ENCODE measurements at regions not wholly inside any gene's neighbourhood (a gene's known extent, or its start where the extent isn't known, plus 50 kb on each side); places are given as distances from the start of the nearest gene placed in this dataset.

GRCh38 chr11:127424661-127425060 lies 424.1 kb upstream of the KIRREL3 start:
- H3K4me3 ChIP-seq (ENCODE audit: low read depth, low read length): no peak overlapping the region
- TF ChIP-seq CTCF (IDR thresholded peaks at IDR 0.05; ENCODE audit: low read depth, low read length): no peak

- TF ChIP-seq CTCF (IDR thresholded peaks at IDR 0.05; ENCODE audit: low read depth, low read length): no peak
- no peak overlapping the region for H3K4me3 ChIP-seq (ENCODE audit: low read depth, low read length)
Measured at GRCh38 chr11:127420139-127420538, 419.6 kb upstream of the KIRREL3 start.

GRCh38 chr11:127412722-127413380 lies 412.3 kb upstream of the KIRREL3 start:
- no peak overlapping the region for H3K4me3 ChIP-seq (ENCODE audit: low read depth, low read length)
- no peak for TF ChIP-seq CTCF (IDR thresholded peaks at IDR 0.05; ENCODE audit: low read depth, low read length)

- no peak for TF ChIP-seq CTCF (IDR thresholded peaks at IDR 0.05; ENCODE audit: low read depth, low read length)
- no peak overlapping the region for H3K4me3 ChIP-seq (ENCODE audit: low read depth, low read length)
Measured at GRCh38 chr11:127412234-127412633, 411.7 kb upstream of the KIRREL3 start.

- no peak overlapping the region for H3K4me3 ChIP-seq (ENCODE audit: low read depth, low read length)
- TF ChIP-seq CTCF (IDR thresholded peaks at IDR 0.05; ENCODE audit: low read depth, low read length): no peak
Measured at GRCh38 chr11:127411283-127411682, 410.7 kb upstream of the KIRREL3 start.

GRCh38 chr11:127395034-127395433 lies 394.5 kb upstream of the KIRREL3 start:
- no peak for TF ChIP-seq CTCF (IDR thresholded peaks at IDR 0.05; ENCODE audit: low read depth, low read length)
- H3K4me3 ChIP-seq (ENCODE audit: low read depth, low read length): no peak overlapping the region

- H3K4me3 ChIP-seq (ENCODE audit: low read depth, low read length): no peak overlapping the region
- TF ChIP-seq CTCF (IDR thresholded peaks at IDR 0.05; ENCODE audit: low read depth, low read length): no peak
Measured at GRCh38 chr11:127393460-127393997, 393.0 kb upstream of the KIRREL3 start.

Measured in WI38 (cell line).